KMS-11 (cell line): ENCODE measurements at regions not wholly inside any gene's neighbourhood (a gene's known extent, or its start where the extent isn't known, plus 50 kb on each side); places are given as distances from the start of the nearest gene placed in this dataset.

Source experiments
- H2AFZ ChIP-seq: fragments of 200-600 bp; sonication (generic); 2 replicates; pipeline ENCODE4 v1.6.1; 2016; ENCODE audit warnings: antibody characterized with exemption, mixed run types, low read depth
- H3K27ac ChIP-seq: fragments of 200-600 bp; sonication (generic); 2 replicates; pipeline ENCODE4 v1.6.1; 2016; ENCODE audit warnings: mild to moderate bottlenecking, mixed run types
- H3K27me3 ChIP-seq: fragments of 200-600 bp; sonication (generic); 2 replicates; pipeline ENCODE4 v1.6.1; 2017; ENCODE audit warnings: mild to moderate bottlenecking, low read depth, mixed run types, moderate library complexity; ENCODE audit not compliant: insufficient read depth
- H3K36me3 ChIP-seq: fragments of 200-600 bp; sonication (generic); 2 replicates; pipeline ENCODE4 v1.6.1; 2017; ENCODE audit warnings: mild to moderate bottlenecking, mixed run types; ENCODE audit not compliant: insufficient read depth
- H3K4me1 ChIP-seq: fragments of 200-600 bp; sonication (generic); 2 replicates; pipeline ENCODE4 v1.6.1; 2016; ENCODE audit warnings: mild to moderate bottlenecking, low read depth, mixed run types; ENCODE audit not compliant: poor library complexity, severe bottlenecking
- H3K4me2 ChIP-seq: fragments of 200-600 bp; sonication (generic); 2 replicates; pipeline ENCODE4 v1.7.0; 2016; ENCODE audit warnings: mild to moderate bottlenecking, mixed run types
- H3K4me3 ChIP-seq: fragments of 200-600 bp; sonication (generic); IDR thresholded peaks from 2 replicates; pipeline ENCODE4 v1.6.1; 2017; ENCODE audit warnings: low read depth, low read length, mixed read lengths; ENCODE audit not compliant: insufficient read depth
- H3K79me2 ChIP-seq: fragments of 200-600 bp; sonication (generic); 2 replicates; pipeline ENCODE4 v1.6.1; 2016; ENCODE audit warnings: low read depth, mixed run types; ENCODE audit not compliant: insufficient read depth
- H3K9ac ChIP-seq: fragments of 200-600 bp; sonication (generic); 2 replicates; pipeline ENCODE4 v1.6.1; 2016; ENCODE audit warnings: mild to moderate bottlenecking, mixed run types
- H4K20me1 ChIP-seq: fragments of 200-600 bp; sonication (generic); 2 replicates; pipeline ENCODE4 v1.6.1; 2016; ENCODE audit warnings: mild to moderate bottlenecking, mixed run types; ENCODE audit not compliant: insufficient read depth
- CTCF ChIP-seq: fragments of 200-600 bp; sonication (generic); conservative IDR thresholded peaks from 2 replicates; pipeline ENCODE4 v1.6.1; 2017; ENCODE audit warnings: low read depth, mild to moderate bottlenecking, antibody characterized with exemption, low read length, moderate library complexity, mixed read lengths

DNA sequence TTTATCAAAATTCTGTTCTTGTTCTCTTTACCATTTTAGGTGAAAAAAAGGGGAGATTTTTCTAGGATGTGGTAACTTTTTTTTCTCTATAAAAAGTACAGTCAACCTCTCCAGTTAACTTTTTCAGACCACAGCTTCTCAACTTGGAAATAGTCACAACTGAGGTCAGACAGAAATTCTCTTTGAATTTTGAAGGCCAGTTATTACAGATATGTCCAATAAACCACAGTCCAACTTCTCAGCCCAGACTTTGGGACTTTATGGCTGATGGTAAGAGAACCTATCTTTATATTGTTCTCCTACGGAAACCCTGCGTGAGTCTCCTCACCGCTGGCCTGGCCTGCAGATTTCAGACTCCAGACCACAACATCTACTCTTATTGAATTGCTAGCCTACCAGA is 176.7 kb downstream of the DACT1 start:
- Histone ChIP-seq H3K27me3 (no peaks in the 10 kb centered on the region), H3K79me2 (no peaks in the 10 kb centered on the region), H3K36me3 (no peaks in the 10 kb centered on the region), H3K4me2 (no peak overlapping the region), H2AFZ (no peak overlapping the region), H3K4me1 (no peaks in the 10 kb centered on the region), H3K27ac (no peak overlapping the region), H3K9ac (no peak overlapping the region), H3K4me3 (no peak overlapping the region), H4K20me1 (no peaks in the 10 kb centered on the region)
- no peak for TF ChIP-seq CTCF

GRCh38 chr14:58815161-58815701 is 177.5 kb downstream of the DACT1 start:
- TF ChIP-seq CTCF: no peak
- no peak overlapping the region for H3K27ac ChIP-seq

DNA sequence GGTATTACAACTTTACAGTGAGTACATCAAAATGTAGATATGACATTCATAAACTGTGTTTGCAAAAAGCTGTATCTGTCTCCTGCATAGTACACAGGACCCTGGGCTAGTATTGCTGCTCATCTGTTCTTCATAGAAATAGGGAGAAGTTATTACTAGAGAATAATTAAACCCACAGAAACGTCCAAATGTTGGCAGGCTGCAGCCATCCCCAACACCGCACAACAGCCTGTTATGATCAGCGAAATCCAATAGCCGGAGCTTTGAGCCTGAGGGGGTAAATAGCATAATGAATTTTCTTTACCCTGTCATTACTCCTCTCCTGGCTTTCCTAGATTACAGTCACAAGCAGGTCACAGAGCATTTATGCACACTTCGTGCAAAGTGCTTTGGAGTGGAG is 178.0 kb downstream of the DACT1 start:
- Histone ChIP-seq H3K27me3 (no peaks in the 10 kb centered on the region), H3K9ac (no peak overlapping the region), H3K36me3 (no peaks in the 10 kb centered on the region), H3K4me2 (no peak overlapping the region), H3K79me2 (no peaks in the 10 kb centered on the region), H3K4me3 (no peak overlapping the region), H3K27ac (no peak overlapping the region), H3K4me1 (no peaks in the 10 kb centered on the region), H4K20me1 (no peaks in the 10 kb centered on the region), H2AFZ (no peak overlapping the region)
- TF ChIP-seq CTCF: no peak

More at GRCh38 chr14:58815161-58815701, 177.5 kb downstream of the DACT1 start:
- Histone ChIP-seq H3K36me3 (no peaks in the 10 kb centered on the region), H2AFZ (no peak overlapping the region), H3K4me3 (no peak overlapping the region), H3K27me3 (no peaks in the 10 kb centered on the region), H3K9ac (no peak overlapping the region), H4K20me1 (no peaks in the 10 kb centered on the region), H3K4me1 (no peaks in the 10 kb centered on the region), H3K4me2 (no peak overlapping the region), H3K79me2 (no peaks in the 10 kb centered on the region)

- no peak overlapping the region for H3K9ac ChIP-seq
- H3K4me3 ChIP-seq: no peak overlapping the region
- H3K4me2 ChIP-seq: no peak overlapping the region
- H2AFZ ChIP-seq: no peak overlapping the region
- no peaks in the 10 kb centered on the region for H3K27me3 ChIP-seq
- no peaks in the 10 kb centered on the region for H3K79me2 ChIP-seq
- H3K4me1 ChIP-seq: no peaks in the 10 kb centered on the region
- TF ChIP-seq CTCF: no peak
- H4K20me1 ChIP-seq: no peaks in the 10 kb centered on the region
- no peaks in the 10 kb centered on the region for H3K36me3 ChIP-seq
- H3K27ac ChIP-seq: no peak overlapping the region
Observed at GRCh38 chr14:58816416-58817115, 178.8 kb downstream of the DACT1 start.
